Posterior cingulate gyrus (tissue), 11 donors: ENCODE measurements at regions not wholly inside any gene's neighbourhood (a gene's known extent, or its start where the extent isn't known, plus 50 kb on each side); places are given as distances from the start of the nearest gene placed in this dataset.
A peak's percentile ranks its signal among the peaks of the same experiment; 100 is the strongest.

Experiments
- DNase-seq, 10 donors: peaks; one replicate each; pipeline versions ENCODE4 v3.0.0 to v3.0.0-alpha.2; 2020 to 2021; ENCODE audit warnings: mixed read lengths in 3 of 10
- intact Hi-C: fragments of 100-400 bp; cut with DNase I; formaldehyde crosslinking; loops from one replicate; pipeline ENCODE4 v1.15.1; 2023

DNA sequence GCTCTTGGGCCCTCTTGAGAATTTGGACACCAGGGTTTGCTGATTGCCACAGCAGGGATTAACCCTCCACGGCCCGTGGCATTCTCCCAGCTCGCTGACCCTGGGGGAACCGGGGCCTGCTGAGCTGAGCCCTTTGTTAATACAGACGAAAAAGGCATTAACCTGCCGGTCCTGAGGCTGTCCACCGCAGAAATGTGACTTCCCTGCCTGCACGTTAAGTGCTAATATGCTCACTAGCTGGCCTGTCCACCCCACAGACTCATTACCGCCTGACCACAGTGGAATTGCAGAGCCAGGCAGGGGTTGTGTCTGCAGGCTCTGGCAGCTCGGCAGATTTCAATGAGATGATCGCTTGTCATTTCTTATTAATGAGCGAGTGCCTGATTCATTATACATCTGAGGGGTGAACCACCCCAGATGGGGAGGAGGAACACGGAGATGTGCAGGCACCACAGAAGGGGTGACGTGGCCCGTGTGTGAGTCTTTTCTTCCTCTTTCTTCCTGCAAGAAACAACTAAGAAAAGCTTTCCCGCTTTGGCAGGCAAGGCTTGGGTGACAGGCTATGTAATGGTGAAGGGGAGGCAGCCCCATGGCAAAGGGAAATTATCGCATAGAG lies 126.0 kb downstream of the GLI2 start:
- intact Hi-C loops, result no loop called here
- DNase-seq, result peak in 2 of 10 donors; percentile 60 to 61

GRCh38 chr2:120862201-120863060 lies 126.8 kb downstream of the GLI2 start:
- peak in 2 of 10 donors; percentile 51 to 53 for DNase-seq
- intact Hi-C loops, result no loop called here

DNA sequence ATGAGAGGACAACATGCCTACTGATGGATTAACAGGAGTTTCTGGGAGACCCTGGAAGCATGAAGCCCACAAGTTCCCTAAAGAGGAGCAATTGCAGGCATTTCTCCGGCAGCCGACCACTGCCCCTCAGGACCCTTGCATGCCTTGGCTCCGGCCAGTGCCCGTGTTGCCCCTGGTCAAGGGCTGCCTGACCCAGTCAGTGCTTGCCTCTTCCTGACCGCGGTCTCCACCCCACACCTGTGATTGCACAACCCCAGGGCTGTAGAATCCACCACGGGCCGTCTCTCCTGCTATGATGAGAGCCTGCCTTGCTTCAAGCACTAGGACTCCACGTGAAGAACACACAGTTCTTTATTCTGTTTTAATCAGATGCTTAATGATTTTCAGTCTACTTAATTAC lies 127.5 kb downstream of the GLI2 start:
- peak in 3 of 10 donors; percentile 68 to 79 (median 74) for DNase-seq
- intact Hi-C loops, result no loop called here

- peak in 3 of 10 donors; percentile 44 to 73 (median 72) for DNase-seq
- intact Hi-C loops, result no loop called here
Measured at GRCh38 chr2:120863661-120864320, 128.1 kb downstream of the GLI2 start.

DNA sequence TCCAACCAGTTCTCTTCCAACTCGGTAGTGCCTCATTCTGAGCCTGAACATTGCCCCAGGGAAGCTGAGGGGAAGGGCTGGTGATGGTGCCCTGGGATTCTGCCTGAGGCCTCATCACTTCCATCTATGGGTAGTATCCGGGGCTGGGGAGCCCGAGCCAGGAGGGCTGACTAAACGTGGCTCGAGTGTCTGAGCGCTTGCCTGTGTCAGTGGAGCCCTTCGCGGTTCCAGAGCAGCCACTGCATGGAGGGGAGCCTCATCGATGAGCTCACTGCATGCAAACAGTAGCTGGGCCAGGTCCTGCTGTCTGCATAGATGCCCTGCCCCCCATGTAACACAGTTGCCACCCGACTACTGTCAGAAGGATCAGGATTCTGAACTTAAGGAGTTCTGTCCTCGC lies 129.3 kb downstream of the GLI2 start:
- DNase-seq, result peak in 2 of 10 donors; percentile 62 to 72

GRCh38 chr2:120865656-120866055 lies 130.0 kb downstream of the GLI2 start:
- peak in 2 of 10 donors; percentile 55 to 73 for DNase-seq
- intact Hi-C loops, result loop anchor here (5.0 kb wide), 1 partner anchor 128 kb away; the partner anchor contains the start of gene GLI2

More for the DNA sequence above, 129.3 kb downstream of the GLI2 start:
- intact Hi-C loops, result loop anchor here (5.0 kb wide), 1 partner anchor 128 kb away; the partner anchor contains the start of gene GLI2

GRCh38 chr2:120866071-120866470 lies 130.4 kb downstream of the GLI2 start:
- intact Hi-C loops, result loop anchor here (5.0 kb wide), 1 partner anchor 129 kb away; the partner anchor contains the start of gene GLI2
- DNase-seq, result peak in 2 of 10 donors; percentile 55 to 69

DNA sequence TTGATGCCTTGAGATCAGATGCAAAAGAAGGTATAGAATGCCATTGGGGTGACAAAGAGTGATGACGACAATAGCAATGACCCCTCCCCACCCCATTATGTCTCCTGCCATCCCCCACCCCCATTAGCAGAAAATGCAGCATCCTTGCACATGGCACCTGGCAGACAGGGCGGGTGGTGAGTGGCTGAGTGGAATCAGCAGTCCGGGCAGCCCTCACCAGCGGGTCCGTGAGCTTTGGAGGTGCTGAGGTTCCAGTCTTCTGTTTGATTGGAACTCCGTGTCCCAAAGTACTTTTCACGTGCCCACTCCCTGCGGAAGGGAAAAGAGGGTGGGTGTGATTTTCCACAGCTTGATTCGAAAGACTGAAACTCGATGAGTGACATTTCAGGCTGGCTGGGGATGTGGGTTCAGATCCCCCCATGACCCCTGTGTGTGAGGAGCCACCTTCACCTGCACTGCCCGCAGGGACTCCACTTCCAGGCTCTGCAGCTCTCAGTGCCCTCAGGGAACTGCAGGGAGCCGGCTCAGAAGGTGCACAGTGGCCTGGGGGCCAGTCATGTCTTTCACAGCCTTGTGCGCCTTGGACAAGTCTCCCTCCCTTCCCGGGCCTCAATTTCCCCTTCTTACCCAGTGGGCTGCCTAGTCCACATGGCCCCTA lies 130.9 kb downstream of the GLI2 start:
- intact Hi-C loops, result loop anchor here (5.0 kb wide), 1 partner anchor 129 kb away; the partner anchor contains the start of gene GLI2
- DNase-seq, result peak in 2 of 10 donors; percentile 60 to 67

DNA sequence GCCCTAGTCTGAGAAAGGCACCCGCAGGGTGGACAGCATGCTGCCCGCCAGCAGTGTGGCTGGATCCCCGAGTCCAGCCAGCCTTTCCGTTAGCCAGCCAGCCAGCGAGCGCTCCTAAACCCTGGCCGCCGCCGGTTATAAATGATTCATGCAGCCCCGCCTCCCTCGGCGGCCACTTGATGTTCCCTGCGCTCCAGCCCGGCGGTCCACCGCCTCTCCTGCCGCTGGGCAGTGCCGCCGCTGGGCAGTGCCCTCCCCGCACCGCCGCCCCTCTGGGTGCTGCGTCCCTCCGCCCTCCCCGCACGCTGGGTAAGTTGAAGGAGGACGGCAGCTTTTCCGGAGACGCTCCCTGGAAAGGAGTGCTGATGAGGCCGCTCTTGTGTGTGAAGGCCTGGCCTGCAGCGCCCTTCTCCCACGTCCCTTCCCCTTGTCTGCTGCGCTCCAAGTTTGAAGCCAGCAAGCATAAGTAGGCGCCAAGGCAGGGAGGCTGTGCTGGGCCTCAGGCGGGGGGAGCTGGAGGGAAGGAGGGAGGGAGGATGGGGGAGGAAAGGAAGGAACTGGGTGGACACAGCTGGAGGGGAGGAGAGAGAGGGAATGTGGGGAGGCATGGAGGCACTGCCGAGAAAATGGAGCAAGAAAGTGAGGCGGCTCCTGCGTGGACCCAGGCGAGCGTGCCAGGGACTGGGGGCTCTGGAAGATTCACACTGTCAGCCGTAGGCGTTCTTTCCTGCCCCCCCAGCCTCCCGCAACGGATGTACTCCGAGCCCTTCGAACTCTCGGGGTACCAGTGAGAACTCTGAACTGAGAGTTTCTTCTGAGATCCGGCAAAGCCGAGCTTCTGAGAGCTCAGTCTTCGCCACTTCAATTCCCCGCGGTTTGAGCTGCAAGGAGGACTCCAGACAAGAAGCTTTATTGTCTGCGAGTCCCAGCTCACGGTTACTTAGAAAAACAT lies 131.9 kb downstream of the GLI2 start:
- intact Hi-C loops, result loop anchor here (5.0 kb wide), 1 partner anchor 130 kb away; the partner anchor contains the start of gene GLI2
- DNase-seq, result peak; percentile 31 to 94 (median 68)

GRCh38 chr2:120868366-120868765 lies 132.7 kb downstream of the GLI2 start:
- intact Hi-C loops, result loop anchor here (5.0 kb wide), 1 partner anchor 131 kb away; the partner anchor contains the start of gene GLI2
- peak in 2 of 10 donors; percentile 44 to 65 for DNase-seq

GRCh38 chr2:120869036-120869729 lies 133.5 kb downstream of the GLI2 start:
- DNase-seq, result peak in 3 of 10 donors; percentile 37 to 52 (median 38)
- intact Hi-C loops, result loop anchor here (5.0 kb wide), 1 partner anchor 132 kb away; the partner anchor contains the start of gene GLI2

- peak in 3 of 10 donors; percentile 20 to 51 (median 50) for DNase-seq
- intact Hi-C loops, result loop anchor here (5.0 kb wide), 1 partner anchor 133 kb away; the partner anchor contains the start of gene GLI2
Measured at GRCh38 chr2:120869730-120870466, 134.2 kb downstream of the GLI2 start.

DNA sequence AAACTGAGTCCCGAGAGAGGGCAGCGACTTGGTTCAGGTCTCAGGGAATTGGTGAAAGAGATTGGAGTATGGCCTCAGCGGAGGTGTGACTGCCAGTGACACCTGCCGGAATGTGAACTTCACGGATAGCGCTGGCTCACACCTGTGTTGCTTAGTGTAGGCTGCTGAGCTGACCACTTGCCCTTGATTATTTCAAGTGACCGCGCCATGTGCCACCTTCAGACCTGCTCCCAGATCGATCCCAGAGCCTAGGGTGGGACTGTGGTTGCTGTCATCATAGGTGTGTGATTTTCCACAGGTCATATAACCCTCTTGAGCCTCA lies 134.8 kb downstream of the GLI2 start:
- DNase-seq, result peak in 3 of 10 donors; percentile 12 to 66 (median 49)
- intact Hi-C loops, result no loop called here

- intact Hi-C loops, result no loop called here
Measured at GRCh38 chr2:120871016-120871635, 135.5 kb downstream of the GLI2 start.

DNA sequence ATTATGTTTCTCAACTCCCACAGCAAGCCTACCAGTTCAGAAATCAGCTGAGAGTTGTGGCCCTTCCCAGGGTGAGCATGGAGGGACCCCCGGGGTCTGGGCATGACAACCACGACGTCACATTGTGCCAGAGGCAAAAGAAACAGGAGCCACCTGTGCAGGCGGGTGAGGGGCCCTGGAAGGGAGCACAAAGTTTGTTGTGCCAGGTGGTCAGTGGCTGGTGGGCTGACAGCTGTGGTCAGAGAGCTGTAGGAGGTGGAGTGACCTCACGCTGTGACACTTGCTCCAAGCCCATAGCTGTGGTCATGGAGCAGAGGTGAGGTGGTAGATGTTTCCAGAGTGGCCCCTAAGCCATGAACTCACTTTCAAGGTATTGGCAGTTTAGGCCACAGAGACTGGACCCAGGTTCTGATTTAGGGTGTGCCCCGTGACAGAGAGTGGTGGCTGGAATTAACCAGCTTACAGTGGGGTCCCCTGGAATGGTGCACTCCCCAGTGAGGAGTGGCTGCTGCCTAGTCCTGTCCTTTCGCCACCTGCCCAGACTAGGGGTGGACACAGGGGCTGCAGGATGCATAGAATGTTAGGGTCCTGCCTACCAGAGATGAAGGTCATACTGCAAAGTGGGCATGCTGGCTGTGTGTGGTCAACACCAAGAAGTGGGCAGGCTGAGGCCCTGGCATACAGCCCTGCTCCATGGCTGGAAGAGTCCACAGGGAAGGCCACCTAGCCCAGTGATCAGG lies 136.4 kb downstream of the GLI2 start:
- intact Hi-C loops, result no loop called here
- peak in 3 of 10 donors; percentile 43 to 79 (median 47) for DNase-seq

More at GRCh38 chr2:120871016-120871635, 135.5 kb downstream of the GLI2 start:
- peak in 3 of 10 donors; percentile 37 to 70 (median 56) for DNase-seq
